ENCODE measurements at regions not wholly inside any gene's neighbourhood (a gene's known extent, or its start where the extent isn't known, plus 50 kb on each side); places are given as distances from the start of the nearest gene placed in this dataset.
A peak's percentile ranks its signal among the peaks of the same experiment; 100 is the strongest.
"Not testable (repeated sequence)": the region's sequence is repeated elsewhere in the genome, so short reads cannot be mapped to it uniquely, and the experiment has no call there.

DNA sequence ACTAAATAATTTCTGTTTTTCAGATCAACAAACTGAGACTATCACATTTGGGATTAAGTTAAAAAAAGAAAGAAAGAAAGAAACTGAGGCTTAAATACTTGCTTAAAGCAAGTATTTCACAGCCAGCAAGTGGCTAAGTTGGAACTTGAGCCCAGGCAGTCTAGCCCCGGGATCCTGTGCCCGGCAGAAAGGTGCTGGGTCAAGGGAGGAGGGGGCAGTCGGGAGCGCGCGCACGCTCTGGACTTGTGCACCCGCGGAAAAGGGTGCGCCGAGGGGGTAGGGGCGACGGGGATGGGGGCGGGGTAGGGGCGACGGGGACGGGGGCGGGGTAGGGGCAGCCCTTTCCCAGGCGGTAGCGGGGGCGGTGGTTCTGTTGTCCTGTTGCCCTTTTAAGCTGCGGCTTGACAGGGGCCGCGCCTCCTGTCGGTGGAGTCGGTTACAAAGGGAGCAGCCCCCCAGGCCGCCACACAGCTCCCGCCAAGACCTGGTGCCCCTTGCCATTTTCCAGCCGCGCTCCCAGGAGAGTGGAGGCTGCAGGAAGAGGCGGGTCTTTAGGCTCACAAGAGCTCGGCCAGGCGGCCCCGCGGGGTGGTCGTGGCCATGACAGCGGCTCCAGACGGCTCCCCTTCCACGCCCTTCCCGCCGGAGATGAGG, 60.6 kb downstream of the GOLGA8T start:
- not testable (repeated sequence) for H3K4me1 ChIP-seq (ENCODE audit: control insufficient read depth, insufficient read depth, low read length); H3K9me3 ChIP-seq (ENCODE audit: control insufficient read depth, insufficient read depth, low read length); H3K27me3 ChIP-seq (ENCODE audit: control insufficient read depth, insufficient read depth, low read length); H3K9ac ChIP-seq (ENCODE audit: low read depth, low read length); H3K36me3 ChIP-seq (ENCODE audit: control insufficient read depth, insufficient read depth, low read length)
- H3K4me3 ChIP-seq (ENCODE audit: low read depth, low read length) = peak overlapping the region; percentile 35

DNA sequence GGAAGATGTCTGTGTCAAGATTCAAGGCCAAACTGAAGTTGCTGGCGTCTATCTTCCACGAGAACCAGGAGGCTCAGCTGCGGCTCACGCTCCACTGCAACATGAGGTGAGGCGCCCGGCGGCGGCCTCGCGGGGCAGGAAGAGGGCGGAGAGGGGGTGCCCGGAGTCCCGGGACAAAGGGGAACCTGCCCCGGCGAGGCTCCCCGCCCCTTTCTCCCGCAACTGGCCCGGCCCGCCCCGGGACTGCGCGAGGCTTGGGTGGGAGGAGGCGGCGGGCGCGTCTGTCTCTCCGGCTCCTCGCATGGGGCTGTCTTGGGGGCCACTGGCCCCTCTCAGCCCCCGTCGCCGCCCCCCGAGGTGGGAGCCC, 61.1 kb downstream of the GOLGA8T start:
- not testable (repeated sequence) for H3K9me3 ChIP-seq (ENCODE audit: control insufficient read depth, insufficient read depth, low read length); H3K4me1 ChIP-seq (ENCODE audit: control insufficient read depth, insufficient read depth, low read length); H3K9ac ChIP-seq (ENCODE audit: low read depth, low read length); H3K36me3 ChIP-seq (ENCODE audit: control insufficient read depth, insufficient read depth, low read length); H3K27me3 ChIP-seq (ENCODE audit: control insufficient read depth, insufficient read depth, low read length)
- peak overlapping the region; percentile 35 for H3K4me3 ChIP-seq (ENCODE audit: low read depth, low read length)

DNA sequence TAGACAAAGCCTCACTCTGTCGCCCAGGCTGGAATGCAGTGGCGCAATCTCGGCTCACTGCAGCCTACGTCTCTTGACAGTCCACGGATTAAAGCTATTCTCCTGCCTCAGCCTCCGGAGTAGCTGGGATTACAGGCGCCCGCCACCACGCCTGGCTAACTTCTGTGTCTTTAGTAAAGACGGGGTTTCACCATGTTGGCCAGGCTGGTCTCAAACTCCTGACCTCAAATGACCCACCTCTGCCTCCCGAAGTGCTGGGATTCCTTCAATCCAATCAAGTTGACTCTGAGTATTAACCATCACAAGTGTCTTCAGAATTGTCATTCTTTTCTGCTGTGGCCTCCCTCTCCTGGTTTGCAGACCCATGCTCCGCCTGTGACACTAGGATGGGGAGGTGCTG, 61.9 kb downstream of the GOLGA8T start:
- H3K4me3 ChIP-seq (ENCODE audit: low read depth, low read length); H3K27me3 ChIP-seq (ENCODE audit: control insufficient read depth, insufficient read depth, low read length); H3K36me3 ChIP-seq (ENCODE audit: control insufficient read depth, insufficient read depth, low read length); H3K9me3 ChIP-seq (ENCODE audit: control insufficient read depth, insufficient read depth, low read length); H3K4me1 ChIP-seq (ENCODE audit: control insufficient read depth, insufficient read depth, low read length); H3K9ac ChIP-seq (ENCODE audit: low read depth, low read length): not testable (repeated sequence)

DNA sequence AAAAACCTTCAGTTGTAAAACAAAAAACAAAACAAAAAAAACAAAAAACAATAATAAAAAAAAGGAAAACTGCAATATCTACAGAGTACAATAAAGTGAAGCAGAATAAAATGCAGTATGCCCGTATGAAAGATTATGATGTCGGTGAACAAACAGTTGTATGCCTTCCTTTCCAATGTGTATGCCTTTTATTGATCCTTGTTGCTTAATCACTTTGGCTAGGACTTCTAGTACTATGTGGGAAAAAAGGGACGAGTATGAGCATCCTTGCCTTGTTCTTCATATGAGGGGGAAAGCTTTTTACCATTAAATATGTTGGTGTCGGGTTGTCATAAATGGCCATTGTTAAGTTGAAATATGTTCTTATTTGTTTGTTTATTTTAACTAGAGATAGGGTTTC, 66.7 kb downstream of the GOLGA8T start:
- H3K4me1 ChIP-seq (ENCODE audit: control insufficient read depth, insufficient read depth, low read length); H3K36me3 ChIP-seq (ENCODE audit: control insufficient read depth, insufficient read depth, low read length); H3K9me3 ChIP-seq (ENCODE audit: control insufficient read depth, insufficient read depth, low read length); H3K9ac ChIP-seq (ENCODE audit: low read depth, low read length); H3K4me3 ChIP-seq (ENCODE audit: low read depth, low read length); H3K27me3 ChIP-seq (ENCODE audit: control insufficient read depth, insufficient read depth, low read length): not testable (repeated sequence)

DNA sequence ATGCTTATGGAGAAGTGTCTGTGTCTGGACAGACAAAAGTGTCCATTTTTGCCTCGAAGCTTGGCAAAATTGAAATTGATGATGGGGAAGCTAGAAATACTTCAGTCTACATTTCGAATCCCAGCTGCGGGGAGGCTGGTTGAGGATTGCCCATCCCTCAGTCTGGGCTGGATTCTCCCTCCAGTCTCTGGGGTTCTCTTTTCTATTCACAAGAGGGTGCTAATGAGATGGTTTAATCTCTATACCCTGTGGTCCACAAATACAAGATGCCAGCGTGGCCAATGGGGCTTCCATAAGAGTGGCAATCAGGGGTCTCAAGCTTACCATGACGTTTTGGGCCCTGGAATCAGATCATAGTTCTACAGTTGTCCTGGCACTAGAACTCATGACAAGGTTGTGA, 78.9 kb downstream of the GOLGA8T start:
- not testable (repeated sequence) for H3K27me3 ChIP-seq (ENCODE audit: control insufficient read depth, insufficient read depth, low read length); H3K9ac ChIP-seq (ENCODE audit: low read depth, low read length); H3K36me3 ChIP-seq (ENCODE audit: control insufficient read depth, insufficient read depth, low read length); H3K4me3 ChIP-seq (ENCODE audit: low read depth, low read length); H3K4me1 ChIP-seq (ENCODE audit: control insufficient read depth, insufficient read depth, low read length); H3K9me3 ChIP-seq (ENCODE audit: control insufficient read depth, insufficient read depth, low read length)

DNA sequence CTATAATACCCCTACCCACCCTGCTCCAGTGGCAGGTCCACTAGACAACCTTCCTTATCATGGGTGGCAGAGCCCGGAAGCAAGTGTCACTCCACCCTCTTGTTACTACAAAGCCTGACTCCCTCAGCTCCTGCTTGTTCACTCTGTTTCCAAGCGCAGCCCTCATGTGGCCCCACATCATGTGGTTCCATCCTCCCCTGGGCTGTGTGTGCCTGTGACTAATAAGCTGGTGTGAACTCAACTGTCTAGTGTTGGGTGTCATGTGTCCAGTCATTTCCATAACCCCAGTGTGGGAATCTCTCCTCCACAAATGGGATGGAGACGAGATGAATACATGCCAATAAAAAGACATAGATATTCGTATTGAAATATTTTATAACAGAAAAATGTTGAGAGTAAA, 87.0 kb downstream of the GOLGA8T start:
- not testable (repeated sequence) for H3K27me3 ChIP-seq (ENCODE audit: control insufficient read depth, insufficient read depth, low read length); H3K36me3 ChIP-seq (ENCODE audit: control insufficient read depth, insufficient read depth, low read length); H3K4me3 ChIP-seq (ENCODE audit: low read depth, low read length); H3K9ac ChIP-seq (ENCODE audit: low read depth, low read length); H3K9me3 ChIP-seq (ENCODE audit: control insufficient read depth, insufficient read depth, low read length); H3K4me1 ChIP-seq (ENCODE audit: control insufficient read depth, insufficient read depth, low read length)

DNA sequence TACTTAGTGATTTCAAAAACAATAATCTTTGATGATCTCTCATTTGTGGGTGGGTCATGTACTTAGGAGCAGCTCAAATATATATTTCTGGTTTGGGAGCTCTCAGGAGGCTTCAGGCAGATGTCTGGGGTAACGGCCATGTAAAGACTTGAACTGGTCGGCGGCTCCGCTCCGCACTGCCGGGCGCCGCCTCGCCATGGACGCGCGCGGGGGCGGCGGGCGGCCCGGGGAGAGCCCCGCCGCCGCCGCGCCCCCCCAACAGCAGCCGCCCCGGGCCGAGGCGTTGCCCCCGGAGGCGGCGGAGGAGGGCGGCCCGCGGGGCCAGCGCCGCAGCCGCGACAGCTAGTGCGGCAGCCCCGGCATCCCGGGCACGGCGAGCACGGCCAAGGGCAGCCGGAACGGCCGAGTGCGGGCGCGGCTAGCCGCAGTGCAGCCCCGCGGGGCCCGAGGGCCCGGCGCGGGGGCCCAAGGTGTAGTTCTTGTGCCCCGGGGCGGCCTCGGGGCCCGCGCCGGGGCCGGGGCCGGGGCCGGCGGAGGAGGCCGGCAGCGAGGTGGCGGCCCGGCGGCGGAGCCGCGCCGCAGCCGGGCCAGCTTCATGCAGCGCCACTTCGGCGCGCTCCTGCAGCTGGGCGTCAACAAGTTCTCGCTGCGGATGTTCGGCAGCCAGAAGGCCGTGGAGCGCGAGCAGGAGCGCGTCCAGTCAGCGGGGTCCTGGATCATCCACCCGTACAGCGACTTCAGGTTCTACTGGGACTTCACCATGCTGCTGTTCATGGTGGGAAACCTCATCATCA, 88.1 kb downstream of the GOLGA8T start:
- H3K4me1 ChIP-seq (ENCODE audit: control insufficient read depth, insufficient read depth, low read length); H3K27me3 ChIP-seq (ENCODE audit: control insufficient read depth, insufficient read depth, low read length); H3K36me3 ChIP-seq (ENCODE audit: control insufficient read depth, insufficient read depth, low read length); H3K9ac ChIP-seq (ENCODE audit: low read depth, low read length); H3K4me3 ChIP-seq (ENCODE audit: low read depth, low read length); H3K9me3 ChIP-seq (ENCODE audit: control insufficient read depth, insufficient read depth, low read length): not testable (repeated sequence)

DNA sequence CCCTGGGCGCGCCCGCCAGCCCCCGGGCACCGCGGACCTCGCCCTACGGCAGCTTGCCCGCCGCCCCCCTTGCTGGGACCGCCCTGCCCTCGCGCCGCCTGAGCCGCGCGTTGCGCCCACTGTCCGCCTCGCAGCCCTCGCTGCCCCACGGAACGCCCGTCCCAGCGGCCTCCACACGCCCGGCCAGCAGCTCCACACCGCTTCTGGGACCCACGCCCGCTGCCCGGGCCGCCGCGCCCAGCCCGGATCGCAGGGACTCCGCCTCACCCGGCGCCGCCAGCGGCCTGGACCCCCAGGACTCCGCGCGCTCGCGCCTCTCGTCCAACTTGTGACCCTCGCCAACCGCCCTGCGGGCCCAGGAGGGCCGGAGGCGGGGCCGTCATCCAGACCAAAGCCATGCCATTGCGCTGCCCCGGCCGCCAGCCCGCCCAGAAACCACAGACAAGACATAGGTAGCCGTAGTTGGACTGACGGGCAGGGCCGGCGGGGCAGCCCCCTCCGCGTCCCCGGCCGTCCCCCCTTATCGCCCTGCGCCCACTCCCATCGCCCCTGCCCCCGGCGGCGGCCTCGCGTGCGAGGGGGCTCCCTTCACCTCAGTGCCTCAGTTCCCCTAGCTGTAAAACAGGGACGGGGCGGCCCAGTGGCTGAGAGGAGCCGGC, 90.5 kb downstream of the GOLGA8T start:
- not testable (repeated sequence) for H3K9me3 ChIP-seq (ENCODE audit: control insufficient read depth, insufficient read depth, low read length); H3K27me3 ChIP-seq (ENCODE audit: control insufficient read depth, insufficient read depth, low read length); H3K36me3 ChIP-seq (ENCODE audit: control insufficient read depth, insufficient read depth, low read length); H3K4me3 ChIP-seq (ENCODE audit: low read depth, low read length); H3K4me1 ChIP-seq (ENCODE audit: control insufficient read depth, insufficient read depth, low read length); H3K9ac ChIP-seq (ENCODE audit: low read depth, low read length)

DNA sequence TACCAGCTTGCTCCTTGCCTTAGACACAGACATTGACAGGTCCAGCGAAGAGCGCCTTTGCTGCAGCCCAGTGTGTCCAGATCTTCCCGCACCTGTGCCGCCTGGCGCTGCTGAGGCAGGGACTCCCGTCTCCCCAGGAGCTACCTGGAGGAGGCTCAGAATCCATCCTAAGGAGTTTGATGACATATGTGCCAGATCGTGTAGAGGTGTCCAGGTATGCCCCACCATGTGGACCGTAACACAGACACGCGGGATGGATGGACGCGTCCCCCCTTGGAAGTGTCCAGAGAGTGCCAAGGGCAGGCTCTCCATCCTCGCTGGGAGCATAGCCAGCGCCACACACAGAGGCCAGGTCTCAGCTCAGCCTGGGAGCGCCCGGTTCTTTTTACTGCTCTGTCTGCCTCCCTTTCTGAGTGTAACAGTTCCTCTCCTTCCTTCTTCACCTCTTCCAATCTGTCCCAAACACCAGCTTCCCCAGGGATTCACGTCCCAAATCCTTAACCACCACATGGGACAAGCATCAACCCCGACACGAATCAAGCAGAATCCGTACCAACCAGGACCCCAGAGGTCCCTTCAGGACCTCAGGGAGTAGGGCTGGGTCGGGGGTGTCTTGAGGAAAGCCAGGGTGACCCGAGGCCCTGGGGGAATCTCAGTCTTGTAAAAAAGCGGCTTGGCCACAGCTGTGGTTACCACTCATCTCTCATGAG, 126.7 kb downstream of the GOLGA8T start:
- not testable (repeated sequence) for H3K9ac ChIP-seq (ENCODE audit: low read depth, low read length); H3K4me1 ChIP-seq (ENCODE audit: control insufficient read depth, insufficient read depth, low read length); H3K36me3 ChIP-seq (ENCODE audit: control insufficient read depth, insufficient read depth, low read length); H3K27me3 ChIP-seq (ENCODE audit: control insufficient read depth, insufficient read depth, low read length); H3K9me3 ChIP-seq (ENCODE audit: control insufficient read depth, insufficient read depth, low read length); H3K4me3 ChIP-seq (ENCODE audit: low read depth, low read length)

DNA sequence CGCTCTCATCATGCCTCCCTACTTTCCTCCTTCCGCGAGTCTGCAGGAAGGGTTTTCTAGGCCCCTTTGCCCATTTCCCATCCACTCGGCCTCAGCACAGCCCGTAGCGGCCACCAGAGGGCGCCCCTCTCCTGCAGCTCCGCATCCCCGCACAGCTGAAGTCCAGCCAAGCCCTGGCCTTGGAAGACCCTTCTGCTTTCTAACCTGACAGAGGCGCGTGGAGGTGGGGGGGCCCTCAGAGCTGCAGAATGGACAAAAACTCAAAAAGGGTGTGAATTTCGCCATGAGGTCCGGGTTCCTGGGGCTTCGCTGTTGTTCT, 127.2 kb downstream of the GOLGA8T start:
- not testable (repeated sequence) for H3K27me3 ChIP-seq (ENCODE audit: control insufficient read depth, insufficient read depth, low read length); H3K36me3 ChIP-seq (ENCODE audit: control insufficient read depth, insufficient read depth, low read length); H3K9ac ChIP-seq (ENCODE audit: low read depth, low read length); H3K4me1 ChIP-seq (ENCODE audit: control insufficient read depth, insufficient read depth, low read length); H3K9me3 ChIP-seq (ENCODE audit: control insufficient read depth, insufficient read depth, low read length); H3K4me3 ChIP-seq (ENCODE audit: low read depth, low read length)

DNA sequence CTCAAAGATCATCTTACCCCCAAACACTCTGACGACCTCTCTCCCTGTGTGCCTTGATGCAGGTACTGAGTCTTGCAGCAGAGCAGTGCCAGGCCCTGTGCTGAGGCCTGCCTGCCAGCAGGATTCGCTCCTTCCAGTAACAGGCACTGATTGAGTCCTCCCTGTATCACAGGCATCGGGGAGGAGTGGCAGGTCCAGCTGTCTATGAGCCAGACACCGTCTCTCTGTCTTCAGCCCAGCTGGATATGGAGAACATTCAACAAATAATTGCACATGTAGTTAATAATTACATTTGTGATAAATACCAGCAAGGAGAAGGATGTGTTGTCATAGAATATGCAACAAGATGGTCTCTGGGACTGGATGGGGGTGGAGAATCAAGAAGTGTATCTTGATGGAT, 129.1 kb downstream of the GOLGA8T start:
- not testable (repeated sequence) for H3K27me3 ChIP-seq (ENCODE audit: control insufficient read depth, insufficient read depth, low read length); H3K9me3 ChIP-seq (ENCODE audit: control insufficient read depth, insufficient read depth, low read length); H3K36me3 ChIP-seq (ENCODE audit: control insufficient read depth, insufficient read depth, low read length); H3K4me3 ChIP-seq (ENCODE audit: low read depth, low read length); H3K9ac ChIP-seq (ENCODE audit: low read depth, low read length); H3K4me1 ChIP-seq (ENCODE audit: control insufficient read depth, insufficient read depth, low read length)

All from iPS-15b (cell line).